Nephron progenitor cell (in vitro differentiated cells): ENCODE measurements at regions not wholly inside any gene's neighbourhood (a gene's known extent, or its start where the extent isn't known, plus 50 kb on each side); places are given as distances from the start of the nearest gene placed in this dataset.

ENCODE experiments used
- DNase-seq: peaks from one replicate; pipeline ENCODE4 v3.0.0; 2021
- H3K27ac Mint-ChIP-seq: 2 replicates; pipeline ENCODE4 v1.8.0; 2021; ENCODE audit warnings: mild to moderate bottlenecking, moderate library complexity, mixed read lengths
- H3K27me3 Mint-ChIP-seq: 2 replicates; pipeline ENCODE4 v1.8.0; 2021; ENCODE audit warnings: mild to moderate bottlenecking, low read depth, mixed read lengths; ENCODE audit not compliant: poor library complexity
- H3K36me3 Mint-ChIP-seq: 2 replicates; pipeline ENCODE4 v1.8.0; 2021; ENCODE audit warnings: low read depth, mixed read lengths
- H3K4me1 Mint-ChIP-seq: 2 replicates; pipeline ENCODE4 v1.8.0; 2021; ENCODE audit warnings: mixed read lengths
- H3K4me3 Mint-ChIP-seq: 2 replicates; pipeline ENCODE4 v1.8.0; 2021; ENCODE audit warnings: mild to moderate bottlenecking, moderate library complexity, mixed read lengths
- H3K9me3 Mint-ChIP-seq: 2 replicates; pipeline ENCODE4 v1.8.0; 2021; ENCODE audit warnings: mild to moderate bottlenecking, moderate library complexity, mixed read lengths
- TF ChIP-seq, protein P1 (sequence below): fragments of 200-600 bp; sonication (generic); IDR thresholded peaks from 2 replicates; pipeline ENCODE4 v1.5.0; 2021; ENCODE audit warnings: antibody characterized with exemption

DNA sequence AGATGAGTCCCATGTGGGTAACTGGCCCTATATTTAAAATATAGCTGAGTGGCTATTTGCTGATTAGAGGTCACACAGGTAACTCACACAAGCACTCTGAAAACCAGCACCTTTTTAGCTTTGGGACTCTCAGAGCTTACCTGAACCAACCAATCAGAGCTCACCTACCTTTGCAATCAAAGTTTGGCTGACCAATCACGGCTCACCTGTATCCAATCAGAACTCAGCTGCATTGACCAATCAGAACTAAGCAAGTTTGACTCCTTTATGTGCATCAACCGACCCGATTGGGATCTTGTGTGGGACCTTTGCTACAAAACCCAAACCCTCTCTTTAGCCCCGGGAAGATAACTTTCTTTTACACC is 106.8 kb upstream of the NXT1 start:
- Mint-ChIP-seq H3K27ac (no peak overlapping the region), H3K9me3 (peaks cover 13% of the 10 kb centered on the region)

DNA sequence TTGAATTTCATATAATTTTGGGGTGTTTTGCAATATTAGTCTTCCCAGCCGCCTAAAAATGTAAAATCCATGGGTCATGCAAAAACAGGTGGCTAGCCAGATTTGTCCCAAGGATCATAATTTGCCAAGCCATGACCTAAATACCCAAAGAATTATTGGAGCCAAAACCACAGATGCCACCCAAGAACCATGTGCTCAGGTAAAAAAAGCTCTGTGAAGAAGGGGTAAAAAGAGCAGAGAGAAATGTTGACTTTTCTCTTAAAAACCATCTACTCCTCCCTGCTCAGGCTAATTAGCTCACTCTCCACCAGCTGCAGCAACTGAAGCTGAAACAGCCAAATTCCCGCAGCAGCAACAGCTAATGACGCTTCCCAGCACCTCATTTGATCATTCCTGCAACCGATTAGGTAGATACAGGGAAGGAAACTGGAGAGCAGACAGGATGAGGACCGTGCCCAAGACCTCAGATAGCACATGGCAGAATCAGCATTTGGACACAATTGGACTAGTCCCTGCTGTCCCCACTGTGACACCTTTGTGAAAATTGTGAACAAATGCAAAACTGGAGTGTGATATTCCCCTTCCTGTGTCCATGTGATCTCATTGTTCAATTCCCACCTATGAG is 107.9 kb upstream of the NXT1 start:
- TF ChIP-seq, protein P1, sequence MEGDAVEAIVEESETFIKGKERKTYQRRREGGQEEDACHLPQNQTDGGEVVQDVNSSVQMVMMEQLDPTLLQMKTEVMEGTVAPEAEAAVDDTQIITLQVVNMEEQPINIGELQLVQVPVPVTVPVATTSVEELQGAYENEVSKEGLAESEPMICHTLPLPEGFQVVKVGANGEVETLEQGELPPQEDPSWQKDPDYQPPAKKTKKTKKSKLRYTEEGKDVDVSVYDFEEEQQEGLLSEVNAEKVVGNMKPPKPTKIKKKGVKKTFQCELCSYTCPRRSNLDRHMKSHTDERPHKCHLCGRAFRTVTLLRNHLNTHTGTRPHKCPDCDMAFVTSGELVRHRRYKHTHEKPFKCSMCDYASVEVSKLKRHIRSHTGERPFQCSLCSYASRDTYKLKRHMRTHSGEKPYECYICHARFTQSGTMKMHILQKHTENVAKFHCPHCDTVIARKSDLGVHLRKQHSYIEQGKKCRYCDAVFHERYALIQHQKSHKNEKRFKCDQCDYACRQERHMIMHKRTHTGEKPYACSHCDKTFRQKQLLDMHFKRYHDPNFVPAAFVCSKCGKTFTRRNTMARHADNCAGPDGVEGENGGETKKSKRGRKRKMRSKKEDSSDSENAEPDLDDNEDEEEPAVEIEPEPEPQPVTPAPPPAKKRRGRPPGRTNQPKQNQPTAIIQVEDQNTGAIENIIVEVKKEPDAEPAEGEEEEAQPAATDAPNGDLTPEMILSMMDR: no peak
- no peak overlapping the region for H3K27ac Mint-ChIP-seq
- peaks cover 24% of the 10 kb centered on the region for H3K9me3 Mint-ChIP-seq
- H3K4me1 Mint-ChIP-seq: peaks cover 19% of the 10 kb centered on the region
- peaks cover 17% of the 10 kb centered on the region for H3K27me3 Mint-ChIP-seq
- no peak overlapping the region for H3K4me3 Mint-ChIP-seq
- no peaks in the 10 kb centered on the region for H3K36me3 Mint-ChIP-seq
- no peak for DNase-seq

More for the DNA sequence above, 106.8 kb upstream of the NXT1 start:
- Mint-ChIP-seq H3K27me3 (peaks cover 19% of the 10 kb centered on the region), H3K4me1 (peaks cover 19% of the 10 kb centered on the region), H3K36me3 (no peaks in the 10 kb centered on the region), H3K4me3 (no peak overlapping the region)
- DNase-seq: no peak
- TF ChIP-seq, protein P1: no peak

DNA sequence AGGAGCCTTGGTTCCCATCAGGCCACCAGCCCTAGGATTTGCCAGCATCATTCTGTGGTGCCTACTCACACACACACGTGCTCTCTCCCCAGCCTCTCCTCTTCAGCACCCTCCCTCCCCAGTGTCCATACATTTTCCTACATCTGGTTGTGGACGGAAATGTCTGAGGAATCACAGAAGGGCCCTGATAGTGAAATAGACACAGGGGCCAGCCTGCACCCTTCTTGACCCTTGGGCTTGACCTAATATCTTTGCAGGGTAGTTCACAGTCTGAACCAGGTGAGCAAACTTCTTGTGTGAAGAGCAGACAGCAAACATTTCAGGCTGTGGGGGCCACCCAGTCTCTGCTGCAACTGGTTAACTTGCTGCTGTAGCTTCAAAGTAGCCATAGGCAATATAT is 108.5 kb upstream of the NXT1 start:
- Mint-ChIP-seq H3K27me3 (peaks cover 17% of the 10 kb centered on the region), H3K36me3 (no peaks in the 10 kb centered on the region), H3K4me3 (no peak overlapping the region), H3K9me3 (peaks cover 29% of the 10 kb centered on the region), H3K4me1 (peaks cover 16% of the 10 kb centered on the region), H3K27ac (no peak overlapping the region)
- TF ChIP-seq, protein P1: no peak
- no peak for DNase-seq

DNA sequence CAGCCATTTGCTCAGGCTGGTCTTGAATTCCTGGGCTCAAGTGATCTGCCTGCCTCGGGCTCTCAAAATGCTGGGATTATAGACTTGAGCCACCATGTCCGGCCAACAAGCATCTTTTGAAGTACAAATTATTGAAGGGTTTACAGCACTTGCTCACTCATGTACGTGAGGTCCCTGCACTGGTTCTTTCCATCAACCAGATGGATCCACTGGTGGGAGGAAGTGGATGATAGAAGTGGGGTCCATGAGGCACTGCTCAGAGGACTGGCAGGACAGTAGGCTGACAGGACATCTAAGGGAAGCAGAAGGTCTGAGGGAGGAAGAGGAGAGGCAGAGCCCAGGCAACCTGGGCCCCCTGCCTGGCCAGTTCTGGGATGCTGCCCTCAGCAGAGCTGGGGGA is 109.2 kb upstream of the NXT1 start:
- Mint-ChIP-seq H3K4me3 (no peak overlapping the region), H3K4me1 (peaks cover 9% of the 10 kb centered on the region), H3K36me3 (no peaks in the 10 kb centered on the region), H3K27ac (no peak overlapping the region), H3K27me3 (peaks cover 17% of the 10 kb centered on the region), H3K9me3 (peaks cover 33% of the 10 kb centered on the region)
- TF ChIP-seq, protein P1: no peak
- no peak for DNase-seq

DNA sequence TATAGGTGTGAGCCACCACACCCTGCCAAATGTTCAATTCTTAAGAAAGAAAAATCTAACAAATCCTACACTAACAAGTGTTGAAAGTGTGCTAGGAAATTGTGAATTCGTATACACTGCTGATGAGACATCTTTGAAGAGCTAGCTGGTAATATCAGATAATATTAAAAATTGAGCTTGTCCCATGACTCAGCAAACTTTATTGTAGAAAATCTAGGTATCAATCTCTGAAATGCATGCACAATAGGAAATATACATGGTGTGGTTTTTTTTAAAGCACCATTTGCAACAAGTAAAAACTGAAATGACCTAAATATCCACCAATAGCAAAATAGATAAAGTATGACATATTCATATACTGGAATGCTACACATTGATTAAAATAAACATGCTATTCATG is 110.1 kb upstream of the NXT1 start:
- Mint-ChIP-seq H3K4me3 (no peak overlapping the region), H3K9me3 (peaks cover 33% of the 10 kb centered on the region), H3K27ac (no peak overlapping the region), H3K36me3 (no peaks in the 10 kb centered on the region), H3K27me3 (peaks cover 17% of the 10 kb centered on the region), H3K4me1 (peaks cover 5% of the 10 kb centered on the region)
- TF ChIP-seq, protein P1: no peak
- DNase-seq: no peak

DNA sequence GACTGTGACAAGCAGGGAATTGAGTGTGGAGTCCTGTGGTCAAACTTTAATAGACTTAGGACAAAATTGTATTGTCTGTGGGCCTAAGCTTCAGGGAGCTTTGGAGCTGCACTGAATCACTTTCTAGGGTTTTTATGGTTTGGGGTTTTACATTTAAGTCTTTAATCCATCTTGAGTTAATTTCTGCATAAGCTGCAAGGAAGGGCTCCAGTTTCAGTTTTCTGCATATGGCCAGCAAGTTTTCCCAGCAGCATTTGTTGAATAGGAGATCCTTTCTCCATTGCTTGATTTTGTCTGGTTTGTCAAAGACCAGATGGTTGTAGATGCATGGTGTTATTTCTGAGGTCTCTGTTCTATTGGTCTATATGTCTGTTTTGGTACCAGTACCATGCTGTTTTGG is 113.4 kb upstream of the NXT1 start:
- TF ChIP-seq, protein P1: no peak
- Mint-ChIP-seq H3K9me3 (peaks cover 44% of the 10 kb centered on the region), H3K36me3 (no peaks in the 10 kb centered on the region), H3K27ac (no peak overlapping the region), H3K4me3 (no peak overlapping the region), H3K27me3 (peaks cover 18% of the 10 kb centered on the region), H3K4me1 (no peaks in the 10 kb centered on the region)
- DNase-seq: no peak
